ENCODE measurements at regions not wholly inside any gene's neighbourhood (a gene's known extent, or its start where the extent isn't known, plus 50 kb on each side); places are given as distances from the start of the nearest gene placed in this dataset.

GRCh38 chr4:83759611-83760010, 223.7 kb downstream of the GPAT3 start:
- no peak for DNase-seq (ENCODE audit: low spot score)
- H3K27me3 ChIP-seq (replicated peaks; ENCODE audit: insufficient read depth, low read depth, low read length, poor library complexity): no peaks in the 10 kb centered on the region
- H3K4me3 ChIP-seq (ENCODE audit: low read depth, low read length, poor library complexity, severe bottlenecking): no peak overlapping the region
- ChIA-PET POLR2A (ENCODE audit: low non-redundant PET) (no interaction called here), CTCF (no interaction called here)
- H3K4me1 ChIP-seq (ENCODE audit: insufficient read depth, low read length, poor library complexity, severe bottlenecking): no peaks in the 10 kb centered on the region
- TF ChIP-seq EZH2 (IDR thresholded peaks at IDR 0.05; ENCODE audit: borderline replicate concordance, low read depth, low read length, poor library complexity, severe bottlenecking): no peak
- no peak for TF ChIP-seq CTCF (conservative IDR thresholded peaks at IDR 0.05; ENCODE audit: low read depth, low read length)
- BruUV-seq (replicated peaks): no TSS peak
- H3K9me3 ChIP-seq (ENCODE audit: low read depth, low read length, poor library complexity, severe bottlenecking): no peaks in the 10 kb centered on the region
- H3K27ac ChIP-seq (ENCODE audit: low read depth, low read length, poor library complexity, severe bottlenecking): no peak overlapping the region
- H3K36me3 ChIP-seq (ENCODE audit: insufficient read depth, low read length, poor library complexity, severe bottlenecking): no peaks in the 10 kb centered on the region
- intact Hi-C loops (cut with micrococcal nuclease; ENCODE audit: unreplicated experiment): no loop called here

- no peak for DNase-seq (ENCODE audit: low spot score)
- intact Hi-C loops (cut with micrococcal nuclease; ENCODE audit: unreplicated experiment): no loop called here
- CTCF ChIA-PET: no interaction called here
Measured at GRCh38 chr4:83758285-83758684, 222.4 kb downstream of the GPAT3 start.

GRCh38 chr4:83757121-83757621, 221.3 kb downstream of the GPAT3 start:
- TF ChIP-seq EZH2 (IDR thresholded peaks at IDR 0.05; ENCODE audit: borderline replicate concordance, low read depth, low read length, poor library complexity, severe bottlenecking) (no peak), CTCF (conservative IDR thresholded peaks at IDR 0.05; ENCODE audit: low read depth, low read length) (no peak)
- Histone ChIP-seq H3K27me3 (replicated peaks; ENCODE audit: insufficient read depth, low read depth, low read length, poor library complexity) (no peaks in the 10 kb centered on the region), H3K4me1 (ENCODE audit: insufficient read depth, low read length, poor library complexity, severe bottlenecking) (no peaks in the 10 kb centered on the region), H3K9me3 (ENCODE audit: low read depth, low read length, poor library complexity, severe bottlenecking) (no peaks in the 10 kb centered on the region), H3K36me3 (ENCODE audit: insufficient read depth, low read length, poor library complexity, severe bottlenecking) (no peaks in the 10 kb centered on the region), H3K4me3 (ENCODE audit: low read depth, low read length, poor library complexity, severe bottlenecking) (no peak overlapping the region), H3K27ac (ENCODE audit: low read depth, low read length, poor library complexity, severe bottlenecking) (no peak overlapping the region)
- ChIA-PET POLR2A (ENCODE audit: low non-redundant PET) (no interaction called here), CTCF (no interaction called here)
- intact Hi-C loops (cut with micrococcal nuclease; ENCODE audit: unreplicated experiment): no loop called here
- no peak for DNase-seq (ENCODE audit: low spot score)
- BruUV-seq (replicated peaks): no TSS peak

More at GRCh38 chr4:83758285-83758684, 222.4 kb downstream of the GPAT3 start:
- no peak for TF ChIP-seq EZH2 (IDR thresholded peaks at IDR 0.05; ENCODE audit: borderline replicate concordance, low read depth, low read length, poor library complexity, severe bottlenecking)
- no peak for TF ChIP-seq CTCF (conservative IDR thresholded peaks at IDR 0.05; ENCODE audit: low read depth, low read length)
- no peak overlapping the region for H3K4me3 ChIP-seq (ENCODE audit: low read depth, low read length, poor library complexity, severe bottlenecking)
- H3K27me3 ChIP-seq (replicated peaks; ENCODE audit: insufficient read depth, low read depth, low read length, poor library complexity): no peaks in the 10 kb centered on the region
- H3K9me3 ChIP-seq (ENCODE audit: low read depth, low read length, poor library complexity, severe bottlenecking): no peaks in the 10 kb centered on the region
- no peak overlapping the region for H3K27ac ChIP-seq (ENCODE audit: low read depth, low read length, poor library complexity, severe bottlenecking)
- H3K36me3 ChIP-seq (ENCODE audit: insufficient read depth, low read length, poor library complexity, severe bottlenecking): no peaks in the 10 kb centered on the region
- POLR2A ChIA-PET (ENCODE audit: low non-redundant PET): no interaction called here
- no TSS peak for BruUV-seq (replicated peaks)
- H3K4me1 ChIP-seq (ENCODE audit: insufficient read depth, low read length, poor library complexity, severe bottlenecking): no peaks in the 10 kb centered on the region
